ENCODE measurements at regions not wholly inside any gene's neighbourhood (a gene's known extent, or its start where the extent isn't known, plus 50 kb on each side); places are given as distances from the start of the nearest gene placed in this dataset.

DNA sequence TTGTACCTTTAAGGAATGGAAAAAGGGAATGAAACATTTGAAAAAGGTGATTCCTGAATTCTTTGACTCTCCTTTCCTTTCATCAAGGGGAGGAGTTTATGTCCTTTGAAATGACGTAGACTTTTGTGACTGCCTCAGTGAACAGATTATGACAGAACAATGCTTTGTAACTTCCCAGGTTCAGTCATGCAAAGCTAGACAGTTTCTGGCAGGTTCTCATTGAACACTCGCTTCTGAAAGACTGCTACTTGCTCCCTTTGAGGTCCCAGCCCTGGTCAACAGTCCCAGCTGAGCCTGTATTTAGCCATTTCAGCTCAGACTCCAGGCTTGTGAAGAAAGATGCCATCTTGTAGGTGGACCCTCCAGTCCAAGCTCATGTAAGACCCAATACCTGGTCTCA is 1178.9 kb downstream of the BCL11B start:
- H3K27ac ChIP-seq (ENCODE audit: low read depth in 1 of 2, low read length in 1 of 2), result no peak overlapping the region
- peaks cover 0 to 3% (median 0%) of the 10 kb centered on the region in 3 donors for H3K27me3 ChIP-seq (ENCODE audit: control insufficient read depth in 3 of 3, insufficient read depth in 3 of 3, low read length in 2 of 3)
- 75 to 78% methylated on average over 2 of the region's 2 CpGs for WGBS, 2 donors

DNA sequence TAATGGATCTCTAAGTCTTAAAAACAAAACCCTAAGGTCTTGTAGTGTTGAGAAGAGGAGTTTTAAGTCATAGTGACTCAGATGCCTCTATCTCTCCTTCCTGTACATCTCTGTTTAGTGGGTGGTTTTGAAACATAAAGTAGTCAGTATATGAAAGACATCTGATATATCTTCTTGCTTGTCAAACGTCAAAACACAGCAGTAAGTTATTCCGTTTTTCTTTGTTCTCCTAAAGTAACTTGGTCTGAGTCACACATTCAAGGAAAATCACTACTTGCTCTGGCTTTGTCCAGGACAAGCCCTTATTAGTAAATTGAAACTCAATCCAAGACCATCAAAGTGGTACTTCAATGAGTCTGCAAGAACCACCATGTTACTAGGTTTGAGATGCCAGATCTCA is 1172.5 kb downstream of the BCL11B start:
- Histone ChIP-seq H3K9ac (ENCODE audit: insufficient read depth in 1 of 2, low read length in 2 of 2) (no peak overlapping the region), H3K36me3 (ENCODE audit: control insufficient read depth in 4 of 4, insufficient read depth in 4 of 4, low read length in 4 of 4) (no peaks in the 10 kb centered on the region), H3K27ac (ENCODE audit: low read depth in 1 of 2, low read length in 1 of 2) (no peak overlapping the region), H3K4me3 (no peak overlapping the region), H3K4me1 (ENCODE audit: control insufficient read depth in 5 of 5, insufficient read depth in 5 of 5, low read length in 5 of 5) (no peaks in the 10 kb centered on the region), H3K9me3 (ENCODE audit: control insufficient read depth in 4 of 4, insufficient read depth in 3 of 4, low read length in 3 of 4) (no peaks in the 10 kb centered on the region), H3K27me3 (ENCODE audit: control insufficient read depth in 3 of 3, insufficient read depth in 3 of 3, low read length in 2 of 3) (no peaks in the 10 kb centered on the region)
- ATAC-seq (ENCODE audit: insufficient read depth, low FRiP score), result no peak
- TF ChIP-seq, protein P1, sequence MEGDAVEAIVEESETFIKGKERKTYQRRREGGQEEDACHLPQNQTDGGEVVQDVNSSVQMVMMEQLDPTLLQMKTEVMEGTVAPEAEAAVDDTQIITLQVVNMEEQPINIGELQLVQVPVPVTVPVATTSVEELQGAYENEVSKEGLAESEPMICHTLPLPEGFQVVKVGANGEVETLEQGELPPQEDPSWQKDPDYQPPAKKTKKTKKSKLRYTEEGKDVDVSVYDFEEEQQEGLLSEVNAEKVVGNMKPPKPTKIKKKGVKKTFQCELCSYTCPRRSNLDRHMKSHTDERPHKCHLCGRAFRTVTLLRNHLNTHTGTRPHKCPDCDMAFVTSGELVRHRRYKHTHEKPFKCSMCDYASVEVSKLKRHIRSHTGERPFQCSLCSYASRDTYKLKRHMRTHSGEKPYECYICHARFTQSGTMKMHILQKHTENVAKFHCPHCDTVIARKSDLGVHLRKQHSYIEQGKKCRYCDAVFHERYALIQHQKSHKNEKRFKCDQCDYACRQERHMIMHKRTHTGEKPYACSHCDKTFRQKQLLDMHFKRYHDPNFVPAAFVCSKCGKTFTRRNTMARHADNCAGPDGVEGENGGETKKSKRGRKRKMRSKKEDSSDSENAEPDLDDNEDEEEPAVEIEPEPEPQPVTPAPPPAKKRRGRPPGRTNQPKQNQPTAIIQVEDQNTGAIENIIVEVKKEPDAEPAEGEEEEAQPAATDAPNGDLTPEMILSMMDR (IDR thresholded peaks at IDR 0.05; ENCODE audit: control extremely low read depth, extremely low read depth), result no peak
- DNase-seq, result no peak
- 71 to 77% methylated on average over 2 of the region's 2 CpGs for WGBS, 2 donors

More for the DNA sequence above, 1178.9 kb downstream of the BCL11B start:
- Histone ChIP-seq H3K9me3 (ENCODE audit: control insufficient read depth in 4 of 4, insufficient read depth in 3 of 4, low read length in 3 of 4) (peaks cover 0 to 5% (median 0%) of the 10 kb centered on the region in 4 donors), H3K4me3 (no peak overlapping the region), H3K9ac (ENCODE audit: insufficient read depth in 1 of 2, low read length in 2 of 2) (no peak overlapping the region), H3K36me3 (ENCODE audit: control insufficient read depth in 4 of 4, insufficient read depth in 4 of 4, low read length in 4 of 4) (no peaks in the 10 kb centered on the region), H3K4me1 (ENCODE audit: control insufficient read depth in 5 of 5, insufficient read depth in 5 of 5, low read length in 5 of 5) (no peaks in the 10 kb centered on the region)
- TF ChIP-seq, protein P1 (IDR thresholded peaks at IDR 0.05; ENCODE audit: control extremely low read depth, extremely low read depth), result no peak
- ATAC-seq (ENCODE audit: insufficient read depth, low FRiP score) (no peak), DNase-seq (no peak)

DNA sequence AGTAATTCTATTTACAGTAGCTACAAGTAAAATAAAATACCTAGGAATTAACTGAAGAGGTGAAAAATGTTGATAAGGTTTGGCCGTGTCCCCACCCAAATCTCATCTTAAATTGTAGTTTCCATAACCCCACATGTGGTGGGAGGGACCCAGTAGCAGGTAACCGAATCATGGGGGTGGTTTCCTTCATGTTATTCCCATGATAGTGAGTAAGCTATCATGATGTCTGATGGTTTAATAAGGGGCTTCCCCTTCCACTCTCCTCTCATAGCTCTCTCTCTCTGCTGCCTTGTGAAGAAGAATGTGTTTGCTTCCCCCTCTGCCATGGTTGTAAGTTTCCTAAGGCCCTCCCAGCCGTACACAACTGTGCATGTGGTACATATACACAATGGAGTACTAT is 1170.7 kb downstream of the BCL11B start:
- Histone ChIP-seq H3K4me3 (no peak overlapping the region), H3K27ac (ENCODE audit: low read depth in 1 of 2, low read length in 1 of 2) (no peak overlapping the region), H3K4me1 (ENCODE audit: control insufficient read depth in 5 of 5, insufficient read depth in 5 of 5, low read length in 5 of 5) (no peaks in the 10 kb centered on the region), H3K9me3 (ENCODE audit: control insufficient read depth in 4 of 4, insufficient read depth in 3 of 4, low read length in 3 of 4) (no peaks in the 10 kb centered on the region), H3K36me3 (ENCODE audit: control insufficient read depth in 4 of 4, insufficient read depth in 4 of 4, low read length in 4 of 4) (no peaks in the 10 kb centered on the region), H3K27me3 (ENCODE audit: control insufficient read depth in 3 of 3, insufficient read depth in 3 of 3, low read length in 2 of 3) (no peaks in the 10 kb centered on the region), H3K9ac (ENCODE audit: insufficient read depth in 1 of 2, low read length in 2 of 2) (no peak overlapping the region)
- TF ChIP-seq, protein P1 (IDR thresholded peaks at IDR 0.05; ENCODE audit: control extremely low read depth, extremely low read depth), result no peak
- ATAC-seq (ENCODE audit: insufficient read depth, low FRiP score) (no peak), DNase-seq (no peak)
- WGBS, 2 donors, result 80 to 84% methylated on average over 3 of the region's 3 CpGs

DNA sequence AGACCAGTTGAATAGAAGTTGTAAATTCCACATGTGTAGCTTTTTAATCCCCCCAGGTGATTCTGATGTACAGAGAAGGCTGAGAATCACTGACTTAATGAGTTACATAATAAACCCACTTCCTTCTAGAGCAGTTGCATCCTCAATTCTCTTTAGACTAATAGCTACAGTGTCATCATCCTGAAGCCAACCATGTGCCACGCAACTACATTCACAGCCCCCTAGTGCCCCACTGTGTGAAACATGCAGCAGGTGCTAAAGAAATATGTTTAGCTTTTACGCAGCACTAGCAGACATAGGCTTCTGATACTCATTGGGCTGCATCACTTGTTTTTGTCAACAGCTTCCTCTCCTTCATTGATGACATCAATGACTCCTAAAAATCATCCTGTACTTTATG is 1168.3 kb downstream of the BCL11B start:
- H3K36me3 ChIP-seq (ENCODE audit: control insufficient read depth in 4 of 4, insufficient read depth in 4 of 4, low read length in 4 of 4), result no peaks in the 10 kb centered on the region
- no peak for ATAC-seq (ENCODE audit: insufficient read depth, low FRiP score)

More for the DNA sequence above, 1168.3 kb downstream of the BCL11B start:
- Histone ChIP-seq H3K27me3 (ENCODE audit: control insufficient read depth in 3 of 3, insufficient read depth in 3 of 3, low read length in 2 of 3) (no peaks in the 10 kb centered on the region), H3K9me3 (ENCODE audit: control insufficient read depth in 4 of 4, insufficient read depth in 3 of 4, low read length in 3 of 4) (no peaks in the 10 kb centered on the region), H3K4me3 (no peak overlapping the region), H3K4me1 (ENCODE audit: control insufficient read depth in 5 of 5, insufficient read depth in 5 of 5, low read length in 5 of 5) (no peaks in the 10 kb centered on the region), H3K9ac (ENCODE audit: insufficient read depth in 1 of 2, low read length in 2 of 2) (no peak overlapping the region), H3K27ac (ENCODE audit: low read depth in 1 of 2, low read length in 1 of 2) (no peak overlapping the region)
- TF ChIP-seq, protein P1 (IDR thresholded peaks at IDR 0.05; ENCODE audit: control extremely low read depth, extremely low read depth), result no peak
- no peak for DNase-seq
- 78 to 90% methylated on average over 2 of the region's 2 CpGs for WGBS, 2 donors

Data from lung (tissue), 11 donors.